RWPE2 (cell line): ENCODE measurements at regions not wholly inside any gene's neighbourhood (a gene's known extent, or its start where the extent isn't known, plus 50 kb on each side); places are given as distances from the start of the nearest gene placed in this dataset.
A peak's percentile ranks its signal among the peaks of the same experiment; 100 is the strongest.
"Not testable (repeated sequence)": the region's sequence is repeated elsewhere in the genome, so short reads cannot be mapped to it uniquely, and the experiment has no call there.

Experiments
- ATAC-seq: fragments of 200-7000 bp; cut with Tn5 transposase; 3 replicates; pipeline ENCODE4 v1.9.1; 2021; ENCODE audit warnings: low read depth
- DNase-seq: peaks from one replicate; pipeline ENCODE4 v3.0.0-alpha.2; 2020; ENCODE audit warnings: low spot score
- H3K27ac ChIP-seq: fragments of 450-650 bp; 2 replicates; pipeline ENCODE4 v1.5.1; 2017; ENCODE audit warnings: mild to moderate bottlenecking; ENCODE audit not compliant: poor library complexity, severe bottlenecking
- H3K27me3 ChIP-seq: fragments of 250-450 bp; sonication (Bioruptor Pico); 2 replicates; pipeline ENCODE4 v1.5.1; 2021; ENCODE audit warnings: mild to moderate bottlenecking, moderate library complexity; ENCODE audit not compliant: insufficient read depth, poor library complexity, severe bottlenecking
- H3K36me3 ChIP-seq: fragments of 250-450 bp; sonication (Bioruptor Pico); 2 replicates; pipeline ENCODE4 v1.5.1; 2020; ENCODE audit warnings: low read depth, mild to moderate bottlenecking, moderate library complexity
- H3K4me1 ChIP-seq: fragments of 250-450 bp; sonication (Bioruptor Pico); 2 replicates; pipeline ENCODE4 v1.5.1; 2021; ENCODE audit warnings: mild to moderate bottlenecking, moderate library complexity; ENCODE audit not compliant: insufficient read depth, poor library complexity, severe bottlenecking
- H3K4me3 ChIP-seq: fragments of 250-450 bp; sonication (Bioruptor Pico); 2 replicates; pipeline ENCODE4 v1.5.1; 2021; ENCODE audit warnings: mild to moderate bottlenecking, moderate library complexity; ENCODE audit not compliant: severe bottlenecking
- H3K9me3 ChIP-seq: fragments of 250-450 bp; sonication (Bioruptor Pico); 2 replicates; pipeline ENCODE4 v1.5.1; 2021; ENCODE audit warnings: mild to moderate bottlenecking, moderate library complexity; ENCODE audit not compliant: severe bottlenecking
- TF ChIP-seq, protein P1 (sequence below): fragments of 450-650 bp; IDR thresholded peaks from one replicate; pipeline ENCODE4 v1.5.1; 2017; ENCODE audit warnings: mild to moderate bottlenecking, moderate library complexity; ENCODE audit not compliant: poor library complexity, severe bottlenecking

DNA sequence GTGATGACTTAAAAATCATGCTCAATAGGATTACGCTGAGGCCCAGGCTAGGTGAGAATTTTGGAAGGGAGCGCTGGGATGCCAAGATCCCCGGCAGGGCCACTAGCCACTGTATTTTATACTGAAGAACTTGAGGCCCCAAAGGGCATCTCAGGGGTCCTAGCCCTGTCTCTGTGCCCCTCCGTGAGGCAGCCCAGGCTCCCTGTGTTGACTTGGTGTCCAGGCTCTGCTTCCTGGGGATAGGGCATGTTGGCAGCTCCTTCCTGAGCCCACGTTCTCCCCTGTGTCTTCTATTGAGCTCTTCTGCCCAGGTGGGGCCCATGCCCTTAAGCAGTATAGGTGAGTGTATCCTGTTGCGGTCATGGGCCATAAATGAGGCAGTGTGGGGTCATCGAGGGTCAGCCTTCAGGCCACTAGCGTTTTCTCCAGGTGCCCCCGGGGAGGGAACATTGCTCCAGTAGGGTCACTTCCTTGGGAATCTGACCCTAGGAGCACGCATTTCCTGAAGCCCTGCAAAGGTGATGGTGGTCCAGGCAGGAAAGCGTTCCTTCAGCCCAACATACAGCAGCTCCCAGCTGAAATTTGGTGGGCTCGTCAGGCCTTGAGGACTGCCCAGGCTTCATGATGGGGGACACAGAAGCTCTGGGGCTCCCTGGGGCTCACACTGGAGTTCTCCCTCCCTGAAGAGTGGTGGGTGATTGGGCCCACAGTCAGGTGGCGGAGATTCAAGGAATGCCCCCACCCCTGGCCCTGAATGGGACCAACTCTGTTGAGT, 189.4 kb downstream of the UBE3A start:
- no peaks in the 10 kb centered on the region for H3K27me3 ChIP-seq
- TF ChIP-seq, protein P1, sequence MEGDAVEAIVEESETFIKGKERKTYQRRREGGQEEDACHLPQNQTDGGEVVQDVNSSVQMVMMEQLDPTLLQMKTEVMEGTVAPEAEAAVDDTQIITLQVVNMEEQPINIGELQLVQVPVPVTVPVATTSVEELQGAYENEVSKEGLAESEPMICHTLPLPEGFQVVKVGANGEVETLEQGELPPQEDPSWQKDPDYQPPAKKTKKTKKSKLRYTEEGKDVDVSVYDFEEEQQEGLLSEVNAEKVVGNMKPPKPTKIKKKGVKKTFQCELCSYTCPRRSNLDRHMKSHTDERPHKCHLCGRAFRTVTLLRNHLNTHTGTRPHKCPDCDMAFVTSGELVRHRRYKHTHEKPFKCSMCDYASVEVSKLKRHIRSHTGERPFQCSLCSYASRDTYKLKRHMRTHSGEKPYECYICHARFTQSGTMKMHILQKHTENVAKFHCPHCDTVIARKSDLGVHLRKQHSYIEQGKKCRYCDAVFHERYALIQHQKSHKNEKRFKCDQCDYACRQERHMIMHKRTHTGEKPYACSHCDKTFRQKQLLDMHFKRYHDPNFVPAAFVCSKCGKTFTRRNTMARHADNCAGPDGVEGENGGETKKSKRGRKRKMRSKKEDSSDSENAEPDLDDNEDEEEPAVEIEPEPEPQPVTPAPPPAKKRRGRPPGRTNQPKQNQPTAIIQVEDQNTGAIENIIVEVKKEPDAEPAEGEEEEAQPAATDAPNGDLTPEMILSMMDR, result no peak
- no peaks in the 10 kb centered on the region for H3K36me3 ChIP-seq
- no peak overlapping the region for H3K4me3 ChIP-seq
- DNase-seq (peak; percentile 57), ATAC-seq (no peak)
- no peak overlapping the region for H3K27ac ChIP-seq
- H3K9me3 ChIP-seq, result peaks cover 47% of the 10 kb centered on the region
- no peaks in the 10 kb centered on the region for H3K4me1 ChIP-seq

GRCh38 chr15:25250011-25250596, 188.7 kb downstream of the UBE3A start:
- Histone ChIP-seq H3K4me3 (no peak overlapping the region), H3K4me1 (no peaks in the 10 kb centered on the region), H3K36me3 (no peaks in the 10 kb centered on the region), H3K27me3 (no peaks in the 10 kb centered on the region), H3K9me3 (peaks cover 42% of the 10 kb centered on the region), H3K27ac (no peak overlapping the region)
- ATAC-seq (no peak), DNase-seq (no peak)
- TF ChIP-seq, protein P1, result no peak

GRCh38 chr15:25250906-25251622, 187.8 kb downstream of the UBE3A start:
- Histone ChIP-seq H3K4me1 (no peaks in the 10 kb centered on the region), H3K36me3 (no peaks in the 10 kb centered on the region), H3K4me3 (no peak overlapping the region), H3K27ac (no peak overlapping the region), H3K9me3 (peaks cover 37% of the 10 kb centered on the region), H3K27me3 (no peaks in the 10 kb centered on the region)
- TF ChIP-seq, protein P1, result no peak
- DNase-seq (peak; percentile 51), ATAC-seq (no peak)

GRCh38 chr15:25251700-25252390, 187.0 kb downstream of the UBE3A start:
- H3K9me3 ChIP-seq, result peaks cover 35% of the 10 kb centered on the region
- H3K36me3 ChIP-seq, result no peaks in the 10 kb centered on the region
- H3K4me3 ChIP-seq, result no peak overlapping the region
- ATAC-seq (no peak), DNase-seq (peak; percentile 65)
- H3K27me3 ChIP-seq, result no peaks in the 10 kb centered on the region
- no peak overlapping the region for H3K27ac ChIP-seq
- TF ChIP-seq, protein P1, result no peak
- no peaks in the 10 kb centered on the region for H3K4me1 ChIP-seq

DNA sequence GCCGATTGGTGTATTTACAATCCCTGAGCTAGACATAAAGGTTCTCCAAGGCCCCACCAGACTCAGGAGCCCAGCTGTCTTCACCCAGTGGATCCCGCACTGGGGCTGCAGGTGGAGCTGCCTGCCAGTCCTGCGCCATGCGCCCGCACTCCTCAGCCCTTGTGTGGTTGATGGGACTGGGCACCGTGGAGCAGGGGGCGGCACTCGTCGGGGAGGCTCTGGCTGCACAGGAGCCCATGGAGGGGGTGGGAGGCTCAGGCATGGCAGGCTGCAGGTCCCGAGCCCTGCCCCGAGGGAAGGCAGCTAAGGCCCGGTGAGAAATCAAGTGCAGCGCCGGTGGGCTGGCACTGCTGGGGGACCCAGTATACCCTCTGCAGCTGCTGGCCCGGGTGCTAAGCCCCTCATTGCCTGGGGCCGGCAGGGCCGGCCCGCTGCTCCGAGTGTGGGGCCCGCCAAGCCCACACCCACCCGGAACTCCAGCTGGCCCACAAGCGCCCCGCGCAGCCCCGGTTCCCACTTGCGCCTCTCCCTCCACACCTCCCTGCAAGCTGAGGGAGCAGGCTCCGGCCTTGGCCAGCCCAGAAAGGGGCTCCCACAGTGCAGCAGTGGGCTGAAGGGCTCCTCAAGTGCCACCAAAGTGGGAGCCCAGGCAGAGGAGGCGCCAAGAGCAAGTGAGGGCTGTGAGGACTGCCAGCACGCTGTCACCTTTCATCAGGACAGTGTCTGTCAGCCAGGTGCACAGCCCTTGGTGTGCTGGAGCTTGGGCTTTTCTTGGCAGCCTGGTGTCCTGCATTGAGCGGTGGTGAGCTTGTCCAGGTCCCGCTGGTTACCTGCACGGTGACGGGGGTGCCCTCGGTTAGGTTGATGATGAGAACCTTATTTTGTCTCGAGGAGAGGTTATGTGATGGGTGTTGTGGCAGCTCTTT, 185.5 kb downstream of the UBE3A start:
- H3K27me3 ChIP-seq, ATAC-seq, H3K36me3 ChIP-seq, DNase-seq, H3K27ac ChIP-seq, H3K4me3 ChIP-seq, H3K4me1 ChIP-seq: not testable (repeated sequence)
- H3K9me3 ChIP-seq, result peaks cover 31% of the 10 kb centered on the region
